ENCODE measurements at regions not wholly inside any gene's neighbourhood (a gene's known extent, or its start where the extent isn't known, plus 50 kb on each side); places are given as distances from the start of the nearest gene placed in this dataset.

- H3K4me3 ChIP-seq (ENCODE audit: low read length), result no peak overlapping the region
- H3K9me3 ChIP-seq (ENCODE audit: insufficient read depth, low read length), result no peaks in the 10 kb centered on the region
- no peaks in the 10 kb centered on the region for H3K27me3 ChIP-seq (ENCODE audit: low read depth, low read length)
- no peaks in the 10 kb centered on the region for H3K4me1 ChIP-seq (ENCODE audit: low read length)
- H3K9ac ChIP-seq (ENCODE audit: low read length), result no peak overlapping the region
- H2AFZ ChIP-seq (ENCODE audit: low read depth, low read length), result no peak overlapping the region
- TF ChIP-seq CTCF (IDR thresholded peaks at IDR 0.05; ENCODE audit: low read depth, low read length) (no peak), EZH2phosphoT487 (IDR thresholded peaks at IDR 0.05; ENCODE audit: low read depth) (no peak)
- no peak overlapping the region for H3K27ac ChIP-seq (ENCODE audit: low read length)
- no peaks in the 10 kb centered on the region for H3K79me2 ChIP-seq (ENCODE audit: low read length)
- H3K4me2 ChIP-seq (ENCODE audit: low read length), result no peak overlapping the region
- no peaks in the 10 kb centered on the region for H4K20me1 ChIP-seq (ENCODE audit: insufficient read depth, low read length)
- no peaks in the 10 kb centered on the region for H3K36me3 ChIP-seq (replicated peaks; ENCODE audit: low read depth, low read length)
Measured at GRCh38 chr4:177175473-177175872, 134.2 kb upstream of the NEIL3 start.

GRCh38 chr4:177177541-177178081, 132.1 kb upstream of the NEIL3 start:
- no peaks in the 10 kb centered on the region for H4K20me1 ChIP-seq (ENCODE audit: insufficient read depth, low read length)
- no peak overlapping the region for H2AFZ ChIP-seq (ENCODE audit: low read depth, low read length)
- H3K9me3 ChIP-seq (ENCODE audit: insufficient read depth, low read length), result no peaks in the 10 kb centered on the region
- no peaks in the 10 kb centered on the region for H3K36me3 ChIP-seq (replicated peaks; ENCODE audit: low read depth, low read length)
- H3K4me1 ChIP-seq (ENCODE audit: low read length), result no peaks in the 10 kb centered on the region
- H3K27me3 ChIP-seq (ENCODE audit: low read depth, low read length), result no peaks in the 10 kb centered on the region
- TF ChIP-seq CTCF (IDR thresholded peaks at IDR 0.05; ENCODE audit: low read depth, low read length), result no peak
- no peak for TF ChIP-seq EZH2phosphoT487 (IDR thresholded peaks at IDR 0.05; ENCODE audit: low read depth)
- no peaks in the 10 kb centered on the region for H3K79me2 ChIP-seq (ENCODE audit: low read length)
- no peak overlapping the region for H3K4me2 ChIP-seq (ENCODE audit: low read length)
- no peak overlapping the region for H3K4me3 ChIP-seq (ENCODE audit: low read length)
- no peak overlapping the region for H3K27ac ChIP-seq (ENCODE audit: low read length)
- H3K9ac ChIP-seq (ENCODE audit: low read length), result no peak overlapping the region

- Histone ChIP-seq H3K4me2 (ENCODE audit: low read length) (no peak overlapping the region), H3K79me2 (ENCODE audit: low read length) (no peaks in the 10 kb centered on the region), H4K20me1 (ENCODE audit: insufficient read depth, low read length) (no peaks in the 10 kb centered on the region), H3K4me3 (ENCODE audit: low read length) (no peak overlapping the region), H2AFZ (ENCODE audit: low read depth, low read length) (no peak overlapping the region), H3K4me1 (ENCODE audit: low read length) (no peaks in the 10 kb centered on the region), H3K27me3 (ENCODE audit: low read depth, low read length) (no peaks in the 10 kb centered on the region), H3K9ac (ENCODE audit: low read length) (no peak overlapping the region), H3K36me3 (replicated peaks; ENCODE audit: low read depth, low read length) (no peaks in the 10 kb centered on the region), H3K27ac (ENCODE audit: low read length) (no peak overlapping the region), H3K9me3 (ENCODE audit: insufficient read depth, low read length) (no peaks in the 10 kb centered on the region)
- no peak for TF ChIP-seq CTCF (IDR thresholded peaks at IDR 0.05; ENCODE audit: low read depth, low read length)
- TF ChIP-seq EZH2phosphoT487 (IDR thresholded peaks at IDR 0.05; ENCODE audit: low read depth), result no peak
Measured at GRCh38 chr4:177178246-177178645, 131.4 kb upstream of the NEIL3 start.

GRCh38 chr4:177182166-177182565, 127.5 kb upstream of the NEIL3 start:
- no peaks in the 10 kb centered on the region for H4K20me1 ChIP-seq (ENCODE audit: insufficient read depth, low read length)
- no peak overlapping the region for H3K4me3 ChIP-seq (ENCODE audit: low read length)
- H3K27ac ChIP-seq (ENCODE audit: low read length), result no peak overlapping the region
- no peaks in the 10 kb centered on the region for H3K9me3 ChIP-seq (ENCODE audit: insufficient read depth, low read length)
- H2AFZ ChIP-seq (ENCODE audit: low read depth, low read length), result no peak overlapping the region
- TF ChIP-seq CTCF (IDR thresholded peaks at IDR 0.05; ENCODE audit: low read depth, low read length) (no peak), EZH2phosphoT487 (IDR thresholded peaks at IDR 0.05; ENCODE audit: low read depth) (no peak)
- no peaks in the 10 kb centered on the region for H3K27me3 ChIP-seq (ENCODE audit: low read depth, low read length)
- no peak overlapping the region for H3K9ac ChIP-seq (ENCODE audit: low read length)
- no peaks in the 10 kb centered on the region for H3K79me2 ChIP-seq (ENCODE audit: low read length)
- H3K4me1 ChIP-seq (ENCODE audit: low read length), result no peaks in the 10 kb centered on the region
- H3K36me3 ChIP-seq (replicated peaks; ENCODE audit: low read depth, low read length), result no peaks in the 10 kb centered on the region
- H3K4me2 ChIP-seq (ENCODE audit: low read length), result no peak overlapping the region
